ENCODE measurements at regions not wholly inside any gene's neighbourhood (a gene's known extent, or its start where the extent isn't known, plus 50 kb on each side); places are given as distances from the start of the nearest gene placed in this dataset.

- peak; percentile 78 for TF ChIP-seq ZNF449 (CRISPR knock-in tag; IDR thresholded peaks at IDR 0.05)
- no peak for TF ChIP-seq ZNF274 (IDR thresholded peaks at IDR 0.05; ENCODE audit: borderline replicate concordance, low read depth, low read length)
- TF ChIP-seq PRMT5 (CRISPR knock-in tag; IDR thresholded peaks at IDR 0.05), result no peak
- TF ChIP-seq KLF6 (CRISPR knock-in tag; IDR thresholded peaks at IDR 0.05; ENCODE audit: borderline replicate concordance), result peak; percentile 57; the same call in 1 of the 2 replicates
- TF ChIP-seq HMBOX1 (IDR thresholded peaks at IDR 0.05), result peak; percentile 74; the same call in 1 of the 2 replicates
- peak; percentile 44; the same call in 1 of the 2 replicates for TF ChIP-seq ATF3 (IDR thresholded peaks at IDR 0.05)
- TF ChIP-seq ATF3 (CRISPR knock-in tag; conservative IDR thresholded peaks at IDR 0.05), result no peak
- no peak for TF ChIP-seq DLX4 (CRISPR knock-in tag; IDR thresholded peaks at IDR 0.05)
- no peak for TF ChIP-seq HMGXB4 (CRISPR knock-in tag; IDR thresholded peaks at IDR 0.05)
- no peak for TF ChIP-seq ATF1 (CRISPR knock-in tag; IDR thresholded peaks at IDR 0.05)
- peak; percentile 25; the same call in 1 of the 2 replicates for TF ChIP-seq ATF1 (tag; IDR thresholded peaks at IDR 0.05)
- TF ChIP-seq CREB3 (tag; conservative IDR thresholded peaks at IDR 0.05; ENCODE audit: low read depth), result peak; percentile 69; the same call in 1 of the 2 replicates
- TF ChIP-seq HDAC1 (IDR thresholded peaks at IDR 0.05), result no peak
- TF ChIP-seq GMEB1 (CRISPR knock-in tag; IDR thresholded peaks at IDR 0.05), result peak; percentile 62
- no peak for TF ChIP-seq TFE3 (CRISPR knock-in tag; IDR thresholded peaks at IDR 0.05)
- no peak for TF ChIP-seq ZKSCAN8 (CRISPR knock-in tag; IDR thresholded peaks at IDR 0.05)
- TF ChIP-seq PTRF (tag; IDR thresholded peaks at IDR 0.05), result peak; percentile 38; the same call in 1 of the 2 replicates
Measured at GRCh38 chr17:51434434-51435170, 174.3 kb downstream of the UTP18 start (continued).
